ENCODE measurements at regions not wholly inside any gene's neighbourhood (a gene's known extent, or its start where the extent isn't known, plus 50 kb on each side); places are given as distances from the start of the nearest gene placed in this dataset.
"Not testable (repeated sequence)": the region's sequence is repeated elsewhere in the genome, so short reads cannot be mapped to it uniquely, and the experiment has no call there.

DNA sequence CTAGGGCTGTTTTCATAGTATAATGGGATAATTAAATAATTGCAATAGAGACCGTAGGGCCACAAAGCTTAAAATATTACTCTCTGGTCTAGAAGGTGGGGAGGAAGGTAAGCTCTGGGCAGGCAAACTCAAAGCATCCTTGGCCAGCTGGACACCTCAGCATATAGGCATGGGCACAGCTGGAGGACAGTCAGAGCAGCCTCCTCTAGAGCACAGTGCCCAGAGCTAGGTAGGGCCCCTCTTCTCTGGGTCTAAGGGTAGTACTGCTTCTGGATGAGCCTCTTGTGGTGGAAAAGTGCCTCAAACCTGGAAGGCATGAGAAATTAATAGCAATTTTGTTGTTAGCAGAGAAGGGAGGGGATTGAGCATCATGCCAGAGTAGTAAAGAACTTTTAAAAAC is 116.9 kb upstream of the FOXN2 start:
- DNase-seq: no peak

DNA sequence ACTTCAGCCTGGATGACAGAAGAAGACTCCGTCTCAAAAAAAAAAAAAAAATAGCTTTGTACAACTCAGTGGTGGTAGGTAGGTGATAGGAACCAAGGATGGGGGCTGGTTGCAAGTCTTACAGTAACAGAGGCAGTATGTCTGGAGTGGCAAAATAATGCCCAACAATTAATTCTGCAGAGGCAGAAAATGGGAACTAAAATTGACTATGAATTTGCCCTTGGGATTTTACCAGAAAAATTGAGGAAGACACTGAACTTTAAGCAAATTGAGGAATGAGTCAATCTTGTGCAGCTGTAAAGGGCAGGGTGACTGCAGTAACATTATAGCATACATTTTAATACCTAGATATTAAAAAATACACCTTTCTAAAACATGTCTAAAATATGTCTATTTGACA is 116.1 kb upstream of the FOXN2 start:
- no peak for DNase-seq

DNA sequence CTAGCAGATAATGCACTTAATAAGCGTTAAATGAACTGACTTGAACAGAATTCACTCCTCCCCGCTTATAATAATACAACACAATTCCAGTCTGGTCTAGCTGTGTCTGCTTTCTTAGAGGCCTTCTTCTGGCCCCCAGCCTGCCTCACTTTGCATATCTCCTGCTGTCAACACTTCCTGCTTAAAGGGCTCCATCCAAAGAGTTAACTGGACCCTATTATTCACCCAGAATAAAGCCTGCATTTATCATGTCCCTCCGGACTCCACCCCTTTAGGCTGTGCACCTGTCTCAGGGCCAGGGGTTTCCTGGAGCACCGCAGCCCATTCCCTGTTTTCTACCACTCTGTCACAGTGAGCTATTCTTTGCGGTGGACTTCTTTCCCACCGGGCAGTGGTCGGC is 115.4 kb upstream of the FOXN2 start:
- DNase-seq: no peak

DNA sequence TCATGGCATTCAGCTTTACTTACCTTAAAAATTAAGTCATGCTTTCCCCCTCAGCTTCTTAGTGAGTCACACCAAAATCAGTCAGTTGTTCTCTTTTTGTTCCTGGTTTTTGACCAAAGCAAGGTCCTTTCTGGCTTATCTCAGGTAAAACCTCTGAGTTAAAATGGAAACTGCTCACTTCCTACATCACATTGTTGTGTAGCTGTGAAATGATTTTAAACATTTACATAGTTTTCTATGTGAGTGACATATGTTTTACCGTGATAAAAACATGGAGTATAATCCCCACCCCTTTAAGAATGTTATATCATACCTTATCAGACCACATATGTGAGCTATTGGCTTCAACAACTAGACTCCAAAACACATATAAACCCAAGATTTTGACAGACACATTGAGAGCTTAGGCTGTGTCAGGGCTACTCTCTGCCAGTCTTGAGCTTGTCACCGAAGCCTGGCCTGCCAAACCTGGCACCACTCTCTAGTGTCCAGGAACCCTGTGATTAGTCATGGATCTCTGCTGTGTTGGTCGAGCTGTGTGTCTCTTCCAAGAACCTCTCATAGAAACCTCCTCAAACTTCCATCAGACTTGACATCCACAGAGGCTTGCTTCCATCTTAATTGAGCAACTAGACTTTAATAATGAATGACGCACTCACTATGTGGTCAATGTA is 113.7 kb upstream of the FOXN2 start:
- no peak for DNase-seq

DNA sequence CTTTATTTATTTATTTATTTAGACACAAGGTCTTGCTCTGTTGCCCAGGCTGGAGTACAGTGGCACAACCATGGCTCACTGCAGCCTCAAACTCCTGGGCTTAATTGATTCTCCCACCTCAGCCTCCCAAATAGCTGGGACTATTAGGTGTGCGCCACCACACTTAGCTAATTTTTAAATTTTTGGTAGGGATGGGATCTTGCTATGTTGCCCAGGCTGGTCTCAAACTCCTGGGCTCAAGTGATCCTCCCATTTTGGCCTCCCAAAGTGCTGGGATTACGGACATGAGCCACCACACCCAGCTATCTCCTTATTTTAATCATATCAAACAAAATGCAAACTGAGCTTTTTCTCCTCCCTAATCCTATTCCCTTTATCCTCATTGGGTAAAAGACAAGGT is 113.0 kb upstream of the FOXN2 start:
- not testable (repeated sequence) for DNase-seq

DNA sequence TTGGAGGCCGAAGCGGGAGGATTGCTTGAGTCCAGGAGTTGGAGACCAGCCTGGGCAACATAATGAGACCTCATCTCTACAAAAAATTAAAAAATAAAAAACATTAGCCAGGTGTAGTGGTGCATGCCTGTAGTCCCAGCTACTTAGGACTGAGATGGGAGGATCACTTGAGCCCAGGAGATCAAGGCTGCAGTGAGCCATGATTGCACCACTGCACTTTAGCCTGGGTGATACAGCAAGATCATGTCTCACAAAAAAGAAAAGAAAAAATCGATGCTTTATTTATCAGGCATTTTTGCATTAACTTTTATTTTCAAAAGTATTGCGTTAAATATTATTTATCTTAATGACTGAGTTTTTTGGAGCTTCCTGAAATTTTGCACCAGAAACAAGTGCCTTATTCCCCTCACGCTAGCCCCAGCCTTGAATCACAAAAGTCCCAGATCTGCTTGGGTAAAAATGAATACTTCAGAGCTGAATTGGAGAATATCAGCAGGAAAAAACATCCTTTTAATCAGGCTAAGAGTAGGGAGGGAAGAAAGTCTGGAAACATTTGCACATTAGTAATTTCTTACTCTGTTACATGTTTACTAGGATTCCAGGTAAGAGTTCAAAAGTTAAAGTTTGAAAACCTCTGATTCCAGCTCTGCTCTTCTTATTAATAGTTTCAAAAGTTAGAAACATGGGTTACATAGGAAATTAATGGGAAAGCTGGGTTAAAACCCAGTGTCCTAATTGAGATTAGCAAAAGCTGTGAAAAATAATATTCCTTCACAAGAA is 111.4 kb upstream of the FOXN2 start:
- no peak for DNase-seq

DNA sequence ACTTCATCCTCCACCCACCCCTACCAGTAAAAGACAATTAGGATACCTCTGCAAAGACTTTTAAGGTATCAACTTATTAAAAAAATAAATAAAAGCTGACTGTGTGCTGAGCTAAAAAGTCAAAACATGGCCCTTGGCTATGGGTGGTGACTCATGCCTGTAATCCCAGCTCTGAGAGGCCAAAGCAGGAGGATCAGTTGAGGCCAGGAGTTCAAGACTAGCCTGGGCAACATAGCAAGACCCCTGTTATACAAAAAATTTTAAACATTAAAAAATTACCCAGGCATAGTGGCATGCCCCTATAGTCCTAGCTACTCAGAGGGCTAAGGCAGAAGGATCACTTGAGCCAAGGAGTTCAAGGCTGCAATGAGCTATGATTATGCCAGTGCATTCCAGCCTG is 110.8 kb upstream of the FOXN2 start:
- DNase-seq: no peak

DNA sequence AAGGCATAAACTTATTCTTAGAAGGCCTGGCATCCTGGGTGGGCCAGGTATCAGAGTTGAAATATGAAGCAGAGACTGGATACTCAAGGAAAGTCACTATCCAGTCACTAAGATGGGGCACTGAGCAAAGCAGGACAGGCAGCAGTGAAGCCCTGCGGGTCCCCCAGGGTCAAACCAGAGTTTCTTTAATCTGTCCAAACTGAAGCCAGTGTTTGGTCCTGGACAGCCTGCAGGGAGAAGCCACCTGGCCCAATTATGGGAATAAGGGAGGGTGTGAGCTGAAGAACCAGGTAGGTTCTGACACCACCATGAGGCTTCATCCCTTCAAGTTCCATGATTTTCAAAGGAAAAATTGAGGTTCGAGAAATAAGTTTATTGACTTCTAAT is 109.7 kb upstream of the FOXN2 start:
- DNase-seq: no peak

DNA sequence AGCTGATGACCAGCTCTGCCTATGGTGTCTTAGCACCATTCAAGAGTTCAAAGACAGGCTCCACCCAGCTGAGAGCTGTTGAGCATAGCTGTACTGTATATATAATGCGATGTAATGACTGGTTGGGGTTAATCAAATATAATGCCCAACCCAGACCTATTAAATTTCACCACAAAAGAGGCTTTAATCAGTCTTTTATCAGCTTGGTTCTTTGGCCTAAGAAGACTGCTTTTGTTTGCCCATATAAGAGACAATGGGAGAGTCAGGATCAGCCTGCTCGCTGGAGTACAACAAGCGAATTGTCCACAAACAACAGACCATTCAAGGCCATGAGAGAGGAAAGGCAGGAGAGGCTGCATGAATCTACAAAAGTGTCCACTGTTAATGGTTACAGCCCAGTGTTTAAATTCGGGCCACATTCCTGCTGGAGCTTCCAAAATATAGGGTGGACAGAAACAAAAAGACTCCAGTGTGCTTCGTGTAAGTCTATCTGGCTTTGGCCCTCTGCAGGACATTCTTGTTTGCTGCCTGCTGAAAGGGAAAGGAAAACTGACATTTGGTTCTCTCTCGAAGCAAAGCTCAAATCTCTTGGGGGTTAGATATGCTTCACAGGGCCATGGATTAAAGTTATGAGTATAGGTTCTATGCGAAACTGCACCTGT is 109.2 kb upstream of the FOXN2 start:
- no peak for DNase-seq

DNA sequence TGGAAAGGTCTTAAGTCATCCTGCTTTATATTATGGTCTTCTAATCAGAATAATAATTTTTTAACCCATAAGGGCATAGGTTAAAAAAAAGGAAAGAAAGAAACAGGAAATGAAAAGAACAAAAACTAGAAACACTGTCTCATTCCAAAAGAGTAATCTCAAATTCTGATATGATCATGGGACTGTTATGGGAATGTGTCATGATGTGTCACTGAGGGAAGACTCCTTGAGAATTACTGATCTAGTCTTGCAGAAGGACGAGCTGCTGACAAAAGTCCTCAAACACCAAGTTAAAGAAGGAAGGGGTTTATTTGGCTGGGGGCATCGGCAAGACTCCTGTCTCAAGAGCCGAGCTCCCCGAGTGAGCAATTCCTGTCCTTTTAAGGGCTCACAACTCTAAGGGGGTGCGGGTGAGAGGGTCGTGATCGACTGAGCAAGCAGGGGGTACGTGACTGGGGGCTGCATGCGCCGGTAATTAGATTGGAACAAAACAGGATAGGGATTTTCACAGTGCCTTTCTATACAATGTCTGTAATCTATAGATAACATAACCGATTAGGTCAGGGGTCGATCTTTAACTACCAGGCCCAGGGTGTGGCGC is 108.3 kb upstream of the FOXN2 start:
- DNase-seq: not testable (repeated sequence)

DNA sequence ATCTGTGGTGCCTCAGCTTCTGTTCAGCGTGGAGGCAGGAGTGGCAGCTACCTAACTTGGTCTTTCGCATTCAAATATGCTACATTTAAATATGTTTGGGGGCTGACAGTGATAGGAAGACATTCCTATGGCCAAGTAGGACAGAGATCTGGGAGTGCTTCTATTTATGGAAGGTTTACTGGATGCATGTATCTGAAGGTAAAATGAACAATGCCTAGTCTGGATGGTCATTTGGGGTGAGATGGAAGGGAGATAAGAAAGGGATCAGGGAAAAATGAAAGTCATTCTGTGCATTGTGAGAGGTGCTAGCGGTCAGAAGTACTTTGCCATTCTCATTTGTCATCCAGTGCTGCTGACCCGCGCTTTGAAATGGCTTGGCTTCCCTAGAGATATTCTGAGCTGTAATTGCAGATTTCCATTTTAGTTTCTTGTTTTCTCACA is 107.3 kb upstream of the FOXN2 start:
- no peak for DNase-seq

DNA sequence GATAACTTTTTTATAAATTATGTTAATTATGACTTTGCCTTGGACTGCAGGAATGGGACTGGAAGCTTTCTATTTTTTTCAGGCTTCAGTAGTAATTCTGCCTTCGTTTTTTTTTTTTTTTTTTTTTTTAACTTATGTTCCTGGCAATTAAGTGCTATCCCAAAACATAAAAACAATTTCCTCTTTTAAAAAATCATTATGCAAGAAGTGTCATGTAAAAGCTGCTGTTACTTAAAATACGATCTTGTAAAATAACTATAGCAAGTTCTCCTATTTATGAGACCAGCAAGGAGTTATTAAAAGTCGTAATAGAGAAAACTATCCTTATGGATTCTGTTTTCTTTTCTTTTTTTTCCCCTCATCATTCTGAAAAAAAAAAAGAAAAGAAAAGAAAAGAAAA is 106.6 kb upstream of the FOXN2 start:
- no peak for DNase-seq

DNA sequence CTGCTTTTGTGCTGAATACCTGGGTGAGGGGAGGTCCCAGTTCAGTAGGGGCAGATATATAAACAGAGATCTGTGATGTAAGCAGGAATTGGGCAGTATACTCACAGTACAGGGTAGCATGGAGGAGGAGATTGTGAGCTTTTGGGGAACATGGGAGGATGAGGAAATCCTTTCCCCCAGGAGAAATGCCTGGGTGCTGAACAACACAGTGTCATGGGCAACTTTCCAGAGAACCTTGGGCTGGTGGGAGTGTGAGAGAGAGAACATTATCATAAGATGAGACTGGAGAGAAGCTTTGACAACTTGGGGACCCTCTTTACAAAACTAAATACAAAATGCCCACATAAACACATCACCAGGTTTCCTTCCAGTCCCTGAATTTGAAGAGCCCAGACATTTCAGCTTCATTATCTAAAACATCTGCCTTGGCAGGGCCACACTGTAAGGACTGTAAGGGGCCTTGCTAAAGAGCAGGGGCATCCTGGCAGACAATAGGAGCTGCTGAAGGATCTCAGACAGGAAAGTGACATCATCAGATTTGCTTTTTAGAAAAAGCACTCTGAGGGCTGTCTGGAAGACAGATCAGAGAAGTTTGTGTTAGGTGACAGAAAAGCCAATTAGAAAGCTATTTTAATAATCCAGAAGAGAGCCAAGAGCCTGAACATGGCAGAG is 105.1 kb upstream of the FOXN2 start:
- DNase-seq: no peak

DNA sequence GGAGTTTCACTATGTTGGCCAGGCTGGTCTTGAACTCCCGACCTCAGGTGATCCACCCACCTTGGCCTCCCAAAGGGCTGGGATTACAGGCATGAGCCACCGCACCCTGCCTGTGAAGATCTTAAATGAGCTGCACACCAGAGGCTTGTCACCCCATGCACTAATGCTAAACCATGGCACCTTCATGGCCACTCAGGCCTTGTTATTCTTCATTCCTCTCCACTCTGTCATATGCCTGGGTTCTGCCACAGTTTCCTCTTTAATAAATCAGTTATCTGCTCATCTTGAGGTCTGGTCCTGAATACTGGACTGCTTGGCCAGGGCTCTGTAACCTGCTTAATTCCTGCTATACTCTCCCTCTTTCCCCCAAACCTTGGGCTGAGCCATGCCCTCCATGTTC is 104.3 kb upstream of the FOXN2 start:
- no peak for DNase-seq

DNA sequence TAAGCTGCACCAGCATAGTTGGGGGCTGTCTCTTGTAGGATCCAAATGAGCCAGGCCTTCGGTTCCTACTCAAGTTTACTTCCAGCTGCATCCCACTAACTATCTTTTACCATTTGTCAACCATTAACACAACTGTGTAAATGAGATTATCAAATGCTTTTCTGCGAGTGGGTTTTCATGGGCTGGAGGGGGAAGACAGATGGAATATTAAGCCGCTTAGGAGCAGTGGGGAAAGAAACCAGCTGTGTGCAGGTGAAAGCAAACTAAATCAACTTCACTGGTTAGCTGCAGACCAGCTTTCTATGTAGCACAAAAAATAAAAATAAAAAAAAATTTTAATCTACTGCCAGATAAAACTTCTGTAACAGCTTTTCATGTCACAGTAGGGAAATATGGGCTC is 100.8 kb upstream of the FOXN2 start:
- DNase-seq: no peak

DNA sequence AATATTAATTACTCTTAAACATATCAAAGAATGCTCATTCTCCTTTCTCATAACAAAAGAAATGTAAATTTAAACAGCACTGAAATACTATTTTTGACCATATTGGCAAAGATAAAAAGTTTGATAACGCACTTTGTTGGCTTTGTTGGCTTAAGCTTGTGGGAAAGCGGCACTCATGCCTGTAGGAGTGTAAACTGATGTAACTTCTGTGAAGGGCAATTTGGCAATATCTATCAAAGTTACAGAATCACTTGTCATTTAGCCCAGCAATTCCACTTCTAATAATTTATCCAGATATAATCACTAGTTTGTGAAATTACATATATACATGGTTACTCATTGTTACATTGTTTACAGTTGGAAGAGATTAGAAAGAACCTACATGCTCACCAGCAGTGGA is 96.3 kb upstream of the FOXN2 start:
- DNase-seq: no peak

DNA sequence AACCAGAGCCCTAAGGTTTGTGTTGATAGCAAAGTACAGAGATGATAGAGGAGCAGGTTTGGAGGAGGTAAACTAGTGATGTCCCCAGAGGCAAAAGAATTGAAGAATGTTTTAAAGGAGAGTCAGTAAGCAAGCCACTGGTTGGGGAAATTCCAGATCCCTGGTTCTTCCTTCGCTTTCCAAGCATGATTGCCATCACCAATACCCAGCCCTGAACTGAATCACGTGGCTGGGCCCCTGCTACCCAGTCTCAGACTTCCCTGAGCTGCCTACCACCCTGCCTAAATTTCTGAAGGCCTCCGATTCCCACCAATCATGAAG is 95.3 kb upstream of the FOXN2 start:
- no peak for DNase-seq

DNA sequence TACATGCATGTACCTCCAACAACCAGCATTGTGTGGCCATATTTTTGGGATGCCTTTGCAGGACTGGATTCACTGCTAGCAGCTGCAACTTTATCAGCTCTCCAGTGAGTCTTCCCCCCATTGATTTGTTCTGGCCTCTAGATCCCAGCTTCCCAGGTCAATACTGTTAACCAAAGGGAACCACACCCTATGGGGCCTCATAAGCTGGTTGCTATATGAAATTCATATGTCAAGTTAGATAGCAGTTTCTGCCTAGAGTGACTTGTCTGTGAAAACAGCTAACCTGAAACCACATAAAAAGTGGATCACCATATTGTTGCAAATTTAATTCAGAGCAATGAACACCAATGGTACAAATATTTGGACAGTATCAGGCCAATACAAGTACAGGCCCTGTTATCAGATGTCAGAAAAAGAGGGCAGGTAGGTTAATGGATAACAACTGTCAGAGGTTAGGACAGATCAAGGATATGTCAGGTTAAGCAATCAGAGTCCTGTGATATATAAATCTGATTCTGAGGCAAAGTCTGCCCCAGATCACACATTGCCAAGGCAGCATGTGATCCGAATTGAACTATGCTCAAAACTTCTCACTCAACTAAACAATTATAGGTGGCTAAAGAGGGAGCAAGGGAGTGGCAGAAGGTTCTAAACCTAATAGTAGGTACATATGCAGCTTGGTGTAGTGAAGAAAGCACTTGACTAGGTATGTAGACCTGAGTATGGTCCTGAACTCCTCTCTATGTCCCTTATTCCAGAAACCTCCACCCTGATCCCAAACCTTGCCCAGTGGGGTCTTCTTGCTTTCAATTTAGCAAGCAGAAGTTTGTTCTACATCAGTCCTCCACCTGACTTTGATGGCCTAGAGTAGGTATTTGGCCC is 94.7 kb upstream of the FOXN2 start:
- no peak for DNase-seq

DNA sequence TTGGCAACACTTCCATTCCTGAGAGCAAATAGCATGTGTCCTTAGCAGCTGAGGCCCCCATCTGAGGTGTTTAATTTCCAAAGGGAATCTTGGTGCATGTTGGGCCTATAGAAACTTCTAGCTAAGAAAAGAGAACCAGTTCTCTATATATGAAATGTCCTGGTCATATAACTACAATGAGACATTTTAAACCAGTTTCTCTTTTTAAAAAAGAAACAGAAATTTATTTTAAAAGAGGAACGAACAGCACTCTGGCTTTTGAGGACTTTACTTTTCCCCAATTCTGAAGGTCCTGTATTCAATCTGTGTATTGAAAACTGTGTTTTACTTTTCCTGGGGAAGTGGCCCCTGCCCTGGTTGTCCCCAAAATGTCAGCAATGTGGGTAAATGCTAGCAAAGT is 94.0 kb upstream of the FOXN2 start:
- no peak for DNase-seq

DNA sequence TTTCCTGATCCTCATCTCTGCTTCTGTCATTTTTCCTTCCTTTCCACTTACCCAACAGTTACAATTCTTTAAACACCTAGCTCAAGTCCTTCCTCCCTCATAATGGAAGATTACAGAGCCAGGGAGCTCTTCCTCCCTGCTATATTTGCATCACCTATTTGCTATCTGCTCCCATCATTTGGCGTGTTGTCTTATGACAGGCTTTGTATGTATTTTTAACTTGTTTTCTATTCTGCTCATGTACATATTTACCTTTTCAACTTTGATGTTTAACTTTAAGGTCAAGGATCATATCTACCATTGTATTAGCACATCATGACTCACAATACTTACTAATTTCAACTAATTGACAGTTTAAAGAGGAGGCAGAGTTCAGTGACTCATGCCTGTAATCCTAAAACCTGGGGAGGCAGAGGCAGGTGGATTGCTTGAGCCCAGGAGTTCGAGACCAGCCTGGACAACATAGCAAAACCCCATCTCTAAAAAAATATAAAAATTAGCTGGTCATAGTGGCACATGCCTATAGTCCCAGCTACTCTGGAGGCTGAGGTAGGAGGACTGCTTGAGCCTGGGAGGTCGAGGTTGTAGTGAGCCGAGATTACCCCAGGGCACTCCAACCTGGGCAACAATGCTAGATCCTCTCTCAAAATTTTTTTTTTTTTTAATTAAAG is 92.5 kb upstream of the FOXN2 start:
- no peak for DNase-seq

DNA sequence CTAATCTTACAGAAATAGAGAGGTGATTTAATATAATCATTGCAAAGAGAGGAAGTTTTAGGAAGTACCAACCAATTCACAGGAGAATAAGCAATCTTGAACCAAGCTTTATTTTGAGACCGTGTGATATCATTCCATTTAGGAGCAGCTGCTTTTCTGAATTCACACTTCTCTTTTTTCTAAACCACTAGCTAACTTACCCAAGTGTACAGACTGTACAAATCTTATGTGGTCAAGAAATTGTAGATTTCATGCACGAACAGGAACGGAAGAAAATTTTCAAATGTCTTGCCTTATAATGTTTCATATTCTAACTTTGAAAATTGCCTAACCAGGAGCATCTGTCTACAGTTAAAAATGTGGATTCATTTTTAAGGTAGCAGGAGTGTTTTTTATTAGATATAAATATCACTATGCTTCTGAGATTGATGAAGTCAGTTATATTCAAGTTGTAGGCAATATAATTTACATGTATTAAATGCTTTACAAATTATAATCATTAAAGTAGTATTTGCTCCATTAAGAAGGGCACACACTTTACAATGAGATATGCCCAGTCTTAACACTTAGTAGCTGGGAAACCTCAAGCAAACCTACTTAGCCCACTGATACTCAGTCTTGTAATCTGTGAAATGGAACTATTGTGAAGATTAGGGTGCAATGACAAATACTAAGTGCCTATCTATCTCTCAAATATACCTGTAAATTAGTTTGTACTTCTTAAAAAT is 86.7 kb upstream of the FOXN2 start:
- no peak for DNase-seq
